ENCODE measurements at regions not wholly inside any gene's neighbourhood (a gene's known extent, or its start where the extent isn't known, plus 50 kb on each side); places are given as distances from the start of the nearest gene placed in this dataset.

DNA sequence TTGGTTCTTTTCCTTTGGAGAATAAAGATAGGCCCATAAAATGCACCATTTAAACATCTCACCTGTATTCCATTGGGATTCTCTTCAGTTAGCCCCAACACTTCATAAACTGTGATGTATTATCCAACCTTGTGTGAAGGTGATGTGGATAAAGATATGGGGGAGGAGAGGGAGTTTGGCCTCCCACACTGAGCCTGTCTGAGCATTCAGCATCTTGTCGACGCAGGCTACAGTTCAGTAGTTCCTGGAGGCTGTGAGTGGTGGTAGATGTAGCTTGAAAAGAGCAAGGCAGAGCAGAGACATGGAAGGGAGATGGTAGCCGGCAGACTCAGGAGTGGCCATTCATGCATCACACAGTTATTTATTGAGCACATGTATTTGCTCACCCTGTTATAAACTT is 292.4 kb upstream of the PITX2 start:
- Histone ChIP-seq H4K20me1 (ENCODE audit: insufficient read depth) (no peaks in the 10 kb centered on the region), H3K27me3 (ENCODE audit: insufficient read depth, low read depth) (no peaks in the 10 kb centered on the region), H3K36me3 (ENCODE audit: insufficient read depth) (no peaks in the 10 kb centered on the region), H3K9ac (no peak overlapping the region), H2AFZ (ENCODE audit: low read depth) (no peak overlapping the region), H3K27ac (no peak overlapping the region), H3K79me2 (ENCODE audit: insufficient read depth, low read depth) (no peaks in the 10 kb centered on the region), H3K4me3 (IDR thresholded peaks at IDR 0.05; ENCODE audit: insufficient read depth, low read depth, low read length) (no peak overlapping the region), H3K4me2 (no peak overlapping the region), H3K4me1 (ENCODE audit: low read depth, poor library complexity, severe bottlenecking) (no peaks in the 10 kb centered on the region)
- TF ChIP-seq, protein P1, sequence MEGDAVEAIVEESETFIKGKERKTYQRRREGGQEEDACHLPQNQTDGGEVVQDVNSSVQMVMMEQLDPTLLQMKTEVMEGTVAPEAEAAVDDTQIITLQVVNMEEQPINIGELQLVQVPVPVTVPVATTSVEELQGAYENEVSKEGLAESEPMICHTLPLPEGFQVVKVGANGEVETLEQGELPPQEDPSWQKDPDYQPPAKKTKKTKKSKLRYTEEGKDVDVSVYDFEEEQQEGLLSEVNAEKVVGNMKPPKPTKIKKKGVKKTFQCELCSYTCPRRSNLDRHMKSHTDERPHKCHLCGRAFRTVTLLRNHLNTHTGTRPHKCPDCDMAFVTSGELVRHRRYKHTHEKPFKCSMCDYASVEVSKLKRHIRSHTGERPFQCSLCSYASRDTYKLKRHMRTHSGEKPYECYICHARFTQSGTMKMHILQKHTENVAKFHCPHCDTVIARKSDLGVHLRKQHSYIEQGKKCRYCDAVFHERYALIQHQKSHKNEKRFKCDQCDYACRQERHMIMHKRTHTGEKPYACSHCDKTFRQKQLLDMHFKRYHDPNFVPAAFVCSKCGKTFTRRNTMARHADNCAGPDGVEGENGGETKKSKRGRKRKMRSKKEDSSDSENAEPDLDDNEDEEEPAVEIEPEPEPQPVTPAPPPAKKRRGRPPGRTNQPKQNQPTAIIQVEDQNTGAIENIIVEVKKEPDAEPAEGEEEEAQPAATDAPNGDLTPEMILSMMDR (conservative IDR thresholded peaks at IDR 0.05; ENCODE audit: low read depth, low read length) = no peak

DNA sequence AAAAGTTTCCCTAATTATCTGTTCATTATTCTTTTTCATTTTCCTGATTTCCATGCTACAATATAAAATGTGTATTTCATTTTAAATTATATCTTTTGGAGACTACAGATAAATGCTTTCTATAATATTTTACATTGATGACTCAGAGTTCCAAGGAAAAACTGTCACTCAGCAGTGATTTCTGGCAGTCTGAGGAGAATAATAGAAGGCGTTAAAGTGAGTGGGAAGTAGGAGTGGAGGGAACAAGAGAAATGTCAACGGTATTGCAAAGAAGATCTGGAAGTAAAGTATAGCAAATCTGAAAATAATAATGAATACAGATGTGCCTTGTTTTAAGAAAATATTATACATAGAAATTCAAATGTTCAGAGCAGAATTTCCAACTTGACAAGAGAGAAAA is 293.6 kb upstream of the PITX2 start:
- H2AFZ ChIP-seq (ENCODE audit: low read depth) = no peak overlapping the region
- TF ChIP-seq, protein P1 (conservative IDR thresholded peaks at IDR 0.05; ENCODE audit: low read depth, low read length) = no peak
- H3K27ac ChIP-seq = no peak overlapping the region
- H3K4me2 ChIP-seq = no peak overlapping the region
- no peaks in the 10 kb centered on the region for H3K27me3 ChIP-seq (ENCODE audit: insufficient read depth, low read depth)
- no peak overlapping the region for H3K4me3 ChIP-seq (IDR thresholded peaks at IDR 0.05; ENCODE audit: insufficient read depth, low read depth, low read length)
- no peak overlapping the region for H3K9ac ChIP-seq
- H3K36me3 ChIP-seq (ENCODE audit: insufficient read depth) = no peaks in the 10 kb centered on the region
- H3K79me2 ChIP-seq (ENCODE audit: insufficient read depth, low read depth) = no peaks in the 10 kb centered on the region
- no peaks in the 10 kb centered on the region for H4K20me1 ChIP-seq (ENCODE audit: insufficient read depth)
- no peaks in the 10 kb centered on the region for H3K4me1 ChIP-seq (ENCODE audit: low read depth, poor library complexity, severe bottlenecking)

DNA sequence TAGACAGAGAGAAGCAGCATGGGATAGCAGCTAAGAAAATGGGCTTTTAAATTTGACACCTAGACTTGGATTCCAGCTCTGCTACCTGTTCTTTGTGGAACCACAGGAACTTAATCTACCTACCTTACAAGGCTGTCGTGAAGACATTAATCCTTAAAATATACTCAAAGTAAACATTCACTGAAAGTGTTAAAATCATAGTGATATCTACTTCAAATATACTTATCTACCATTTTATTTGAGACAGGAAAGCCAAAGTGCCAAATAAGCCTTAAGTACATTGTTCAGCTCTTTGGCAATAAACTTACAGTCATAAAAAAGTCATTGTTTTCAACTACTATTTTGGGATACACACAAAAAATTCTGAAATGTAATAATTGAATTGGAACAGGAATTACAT is 295.0 kb upstream of the PITX2 start:
- Histone ChIP-seq H3K4me1 (ENCODE audit: low read depth, poor library complexity, severe bottlenecking) (no peaks in the 10 kb centered on the region), H3K9ac (no peak overlapping the region), H2AFZ (ENCODE audit: low read depth) (no peak overlapping the region), H3K4me2 (no peak overlapping the region), H3K36me3 (ENCODE audit: insufficient read depth) (no peaks in the 10 kb centered on the region), H4K20me1 (ENCODE audit: insufficient read depth) (no peaks in the 10 kb centered on the region), H3K27me3 (ENCODE audit: insufficient read depth, low read depth) (no peaks in the 10 kb centered on the region), H3K27ac (no peak overlapping the region), H3K79me2 (ENCODE audit: insufficient read depth, low read depth) (no peaks in the 10 kb centered on the region), H3K4me3 (IDR thresholded peaks at IDR 0.05; ENCODE audit: insufficient read depth, low read depth, low read length) (no peak overlapping the region)
- TF ChIP-seq, protein P1 (conservative IDR thresholded peaks at IDR 0.05; ENCODE audit: low read depth, low read length) = no peak

DNA sequence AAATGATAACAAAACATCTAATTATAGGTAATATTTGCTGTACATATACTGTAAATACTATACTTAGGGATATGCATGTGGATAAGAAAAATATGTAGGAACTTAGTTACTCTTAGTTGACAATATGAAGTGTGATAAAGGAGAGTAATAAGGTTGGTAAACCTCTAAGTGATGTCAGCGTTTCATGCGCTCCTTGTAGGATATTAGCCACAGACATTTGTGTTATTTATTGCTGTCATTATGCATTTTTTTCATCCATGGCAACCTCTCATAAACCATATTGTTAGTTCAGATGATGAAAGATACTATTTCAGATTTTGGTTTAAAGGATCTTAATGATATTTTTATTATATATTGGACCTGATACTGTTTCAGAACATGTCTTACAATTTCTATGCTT is 298.1 kb upstream of the PITX2 start:
- H3K4me1 ChIP-seq (ENCODE audit: low read depth, poor library complexity, severe bottlenecking) = no peaks in the 10 kb centered on the region
- H3K36me3 ChIP-seq (ENCODE audit: insufficient read depth) = no peaks in the 10 kb centered on the region
- H3K4me2 ChIP-seq = no peak overlapping the region
- no peaks in the 10 kb centered on the region for H4K20me1 ChIP-seq (ENCODE audit: insufficient read depth)
- no peak overlapping the region for H3K27ac ChIP-seq
- no peak overlapping the region for H3K9ac ChIP-seq
- no peaks in the 10 kb centered on the region for H3K27me3 ChIP-seq (ENCODE audit: insufficient read depth, low read depth)
- TF ChIP-seq, protein P1 (conservative IDR thresholded peaks at IDR 0.05; ENCODE audit: low read depth, low read length) = no peak
- no peak overlapping the region for H2AFZ ChIP-seq (ENCODE audit: low read depth)
- no peaks in the 10 kb centered on the region for H3K79me2 ChIP-seq (ENCODE audit: insufficient read depth, low read depth)
- no peak overlapping the region for H3K4me3 ChIP-seq (IDR thresholded peaks at IDR 0.05; ENCODE audit: insufficient read depth, low read depth, low read length)

DNA sequence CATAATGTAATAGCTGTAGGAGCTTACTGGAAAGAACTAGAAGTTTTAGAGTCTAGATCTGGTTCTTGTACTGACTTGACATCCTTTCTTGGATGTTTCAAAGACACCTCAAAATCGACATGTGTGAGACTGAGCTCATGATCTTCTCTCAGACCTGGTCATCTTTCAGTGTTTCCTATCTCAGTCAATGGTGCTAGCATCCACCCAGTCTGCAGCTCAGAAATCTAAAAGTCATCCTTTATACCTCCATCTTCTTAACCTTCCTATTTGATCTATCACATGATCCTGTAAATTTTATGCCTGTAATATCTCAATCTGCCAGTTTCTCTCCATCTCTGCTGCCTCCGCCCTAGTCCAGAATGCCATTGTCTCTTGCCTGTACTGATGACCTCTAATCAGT is 301.9 kb upstream of the PITX2 start:
- H3K79me2 ChIP-seq (ENCODE audit: insufficient read depth, low read depth) = no peaks in the 10 kb centered on the region
- H4K20me1 ChIP-seq (ENCODE audit: insufficient read depth) = no peaks in the 10 kb centered on the region
- H3K4me3 ChIP-seq (IDR thresholded peaks at IDR 0.05; ENCODE audit: insufficient read depth, low read depth, low read length) = no peak overlapping the region
- H3K9ac ChIP-seq = no peak overlapping the region
- H3K27ac ChIP-seq = no peak overlapping the region
- TF ChIP-seq, protein P1 (conservative IDR thresholded peaks at IDR 0.05; ENCODE audit: low read depth, low read length) = no peak
- H3K36me3 ChIP-seq (ENCODE audit: insufficient read depth) = no peaks in the 10 kb centered on the region
- no peaks in the 10 kb centered on the region for H3K27me3 ChIP-seq (ENCODE audit: insufficient read depth, low read depth)
- no peak overlapping the region for H2AFZ ChIP-seq (ENCODE audit: low read depth)
- H3K4me1 ChIP-seq (ENCODE audit: low read depth, poor library complexity, severe bottlenecking) = no peaks in the 10 kb centered on the region
- H3K4me2 ChIP-seq = no peak overlapping the region
